Neural cell (in vitro differentiated cells): ENCODE measurements at regions not wholly inside any gene's neighbourhood (a gene's known extent, or its start where the extent isn't known, plus 50 kb on each side); places are given as distances from the start of the nearest gene placed in this dataset.

Experiments used
- H2AFZ ChIP-seq: fragments of 200-600, 300-800 bp; sonication (generic), shearing (Covaris generic); 2 replicates; pipeline ENCODE4 v1.6.0; 2014; ENCODE audit warnings: low read depth, mild to moderate bottlenecking, antibody characterized with exemption, low read length, moderate library complexity
- H3F3A ChIP-seq: fragments of 200-600 bp; shearing (Covaris generic); 2 replicates; pipeline ENCODE4 v1.6.1; 2016; ENCODE audit warnings: mild to moderate bottlenecking, moderate library complexity, mixed read lengths, antibody characterized with exemption, low read length; ENCODE audit not compliant: insufficient read depth, poor library complexity, severe bottlenecking
- H3K27ac ChIP-seq: fragments of 200-600, 300-800 bp; sonication (generic), shearing (Covaris generic); 2 replicates; pipeline ENCODE4 v1.5.1; 2014; ENCODE audit warnings: mild to moderate bottlenecking, low read length, moderate library complexity
- H3K27me3 ChIP-seq: fragments of 300-800, 200-600 bp; sonication (generic), shearing (Covaris generic); 2 replicates; pipeline ENCODE4 v1.6.0; 2014; ENCODE audit warnings: mild to moderate bottlenecking, low read depth, low read length, moderate library complexity; ENCODE audit not compliant: insufficient read depth
- H3K36me3 ChIP-seq: fragments of 300-800, 200-600 bp; sonication (generic), shearing (Covaris generic); 2 replicates; pipeline ENCODE4 v1.5.1; 2014; ENCODE audit warnings: mild to moderate bottlenecking, antibody characterized with exemption, low read length, moderate library complexity; ENCODE audit not compliant: insufficient read depth
- H3K4me2 ChIP-seq: fragments of 300-800, 200-600 bp; sonication (generic), shearing (Covaris generic); 2 replicates; pipeline ENCODE4 v1.6.0; 2014; ENCODE audit warnings: mild to moderate bottlenecking, low read length
- H3K4me3 ChIP-seq: fragments of 300-800, 200-600 bp; sonication (generic), shearing (Covaris generic); 2 replicates; pipeline ENCODE4 v1.5.1; 2014; ENCODE audit warnings: mild to moderate bottlenecking, low read length, moderate library complexity
- H3K79me2 ChIP-seq: fragments of 200-600 bp; shearing (Covaris generic); replicated peaks from 2 replicates; pipeline ENCODE4 v1.6.0; 2014; ENCODE audit warnings: mild to moderate bottlenecking, low read length, moderate library complexity; ENCODE audit not compliant: insufficient read depth
- H3K9ac ChIP-seq: fragments of 300-800, 200-600 bp; sonication (generic), shearing (Covaris generic); 2 replicates; pipeline ENCODE4 v1.6.1; 2016; ENCODE audit warnings: mild to moderate bottlenecking, low read length, mixed read lengths
- H3K9me2 ChIP-seq: fragments of 200-600 bp; shearing (Covaris generic); 2 replicates; pipeline ENCODE4 v1.6.1; 2016; ENCODE audit warnings: mild to moderate bottlenecking, low read length, mixed read lengths; ENCODE audit not compliant: insufficient read depth
- H3K9me3 ChIP-seq: fragments of 200-600, 300-800 bp; sonication (generic), shearing (Covaris generic); 2 replicates; pipeline ENCODE4 v1.6.1; 2016; ENCODE audit warnings: mild to moderate bottlenecking, mixed run types, low read length, moderate library complexity, mixed read lengths
- H4K20me1 ChIP-seq: fragments of 200-600 bp; shearing (Covaris generic); 2 replicates; pipeline ENCODE4 v1.6.1; 2016; ENCODE audit warnings: mild to moderate bottlenecking, mixed run types; ENCODE audit not compliant: insufficient read depth
- CTCF ChIP-seq: fragments of 450-650 bp; IDR thresholded peaks from 2 replicates; pipeline ENCODE4 v1.5.1; 2014; ENCODE audit warnings: antibody characterized with exemption, mild to moderate bottlenecking, moderate library complexity; ENCODE audit not compliant: poor library complexity, severe bottlenecking
- EP300 ChIP-seq: fragments of 450-650 bp; conservative IDR thresholded peaks from 2 replicates; pipeline ENCODE4 v1.6.1; 2014; ENCODE audit warnings: antibody characterized with exemption, mild to moderate bottlenecking, moderate library complexity; ENCODE audit not compliant: poor library complexity, severe bottlenecking
- EZH2 ChIP-seq: fragments of 200-600, 300-800 bp; shearing (Covaris generic), sonication (generic); IDR thresholded peaks from 2 replicates; pipeline ENCODE4 v1.6.1; 2014; ENCODE audit warnings: antibody characterized with exemption, low read length, borderline replicate concordance, mild to moderate bottlenecking; ENCODE audit not compliant: insufficient read depth, poor library complexity, severe bottlenecking
- MXI1 ChIP-seq: fragments of 450-650 bp; conservative IDR thresholded peaks from 2 replicates; pipeline ENCODE4 v1.6.1; 2014; ENCODE audit warnings: antibody characterized with exemption, mild to moderate bottlenecking; ENCODE audit not compliant: poor library complexity, severe bottlenecking
- POLR2AphosphoS5 ChIP-seq: IDR thresholded peaks from 2 replicates; pipeline ENCODE4 v1.6.1; 2012
- RAD21 ChIP-seq: fragments of 450-650 bp; conservative IDR thresholded peaks from 2 replicates; pipeline ENCODE4 v1.6.1; 2014; ENCODE audit warnings: antibody characterized with exemption, mild to moderate bottlenecking, moderate library complexity
- REST ChIP-seq: IDR thresholded peaks from 2 replicates; pipeline ENCODE4 v1.6.1; 2012; ENCODE audit warnings: borderline replicate concordance
- SMC3 ChIP-seq: fragments of 450-650 bp; conservative IDR thresholded peaks from 2 replicates; pipeline ENCODE4 v1.6.1; 2014; ENCODE audit warnings: antibody characterized with exemption, mild to moderate bottlenecking, moderate library complexity; ENCODE audit not compliant: poor library complexity
- TAF1 ChIP-seq: IDR thresholded peaks from 2 replicates; pipeline ENCODE4 v1.6.1; 2012; ENCODE audit warnings: low read depth

GRCh38 chr5:10844016-10844415 is 83.0 kb upstream of the DAP start:
- H2AFZ ChIP-seq: no peak overlapping the region
- H3K9me3 ChIP-seq: no peaks in the 10 kb centered on the region
- H3K27ac ChIP-seq: no peak overlapping the region
- H3K4me2 ChIP-seq: no peak overlapping the region
- no peak overlapping the region for H3K9ac ChIP-seq
- H4K20me1 ChIP-seq: no peaks in the 10 kb centered on the region
- no peak overlapping the region for H3K4me3 ChIP-seq
- TF ChIP-seq POLR2AphosphoS5: no peak
- TF ChIP-seq EP300: no peak
- TF ChIP-seq TAF1: no peak
- no peak for TF ChIP-seq RAD21
- no peak for TF ChIP-seq REST
- TF ChIP-seq EZH2: no peak
- no peak for TF ChIP-seq CTCF
- no peak for TF ChIP-seq SMC3
- no peak for TF ChIP-seq MXI1
- H3K79me2 ChIP-seq: no peaks in the 10 kb centered on the region
- no peaks in the 10 kb centered on the region for H3K27me3 ChIP-seq
- no peaks in the 10 kb centered on the region for H3K9me2 ChIP-seq
- no peaks in the 10 kb centered on the region for H3F3A ChIP-seq
- no peaks in the 10 kb centered on the region for H3K36me3 ChIP-seq

- Histone ChIP-seq H3K27ac (no peak overlapping the region), H2AFZ (no peak overlapping the region), H3K27me3 (no peaks in the 10 kb centered on the region), H3K9me2 (no peaks in the 10 kb centered on the region), H3F3A (no peaks in the 10 kb centered on the region), H4K20me1 (no peaks in the 10 kb centered on the region), H3K9ac (no peak overlapping the region), H3K9me3 (no peaks in the 10 kb centered on the region), H3K4me3 (no peak overlapping the region), H3K36me3 (no peaks in the 10 kb centered on the region), H3K79me2 (no peaks in the 10 kb centered on the region), H3K4me2 (no peak overlapping the region)
- TF ChIP-seq EP300 (no peak), EZH2 (no peak), MXI1 (no peak), POLR2AphosphoS5 (no peak), RAD21 (no peak), CTCF (no peak), SMC3 (no peak), REST (no peak), TAF1 (no peak)
Observed at GRCh38 chr5:10842823-10843222, 81.8 kb upstream of the DAP start.
